ENCODE measurements at regions not wholly inside any gene's neighbourhood (a gene's known extent, or its start where the extent isn't known, plus 50 kb on each side); places are given as distances from the start of the nearest gene placed in this dataset. TPM values are rescaled to one million over a fixed set of nuclear protein-coding genes. Genes with fewer than 3 reads are reported as not detected.

DNA sequence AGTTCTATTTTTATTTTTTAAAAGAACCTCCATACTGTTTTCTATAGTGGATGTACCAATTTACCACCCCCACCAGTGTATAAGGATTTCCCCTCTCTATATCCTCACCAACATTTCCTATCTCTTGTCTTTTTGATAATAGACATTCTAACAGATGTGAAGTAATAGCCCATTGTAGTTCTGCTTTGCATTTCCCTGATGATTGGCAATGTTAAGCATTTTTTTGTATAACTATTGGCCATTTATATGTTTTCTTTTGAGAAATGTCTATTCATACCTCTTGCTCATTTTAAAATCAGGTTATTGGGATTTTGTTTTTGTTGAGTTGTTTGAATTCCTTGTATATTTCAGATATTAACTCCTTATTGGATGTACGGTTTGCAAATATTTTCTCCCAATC is 251.1 kb upstream of the HTR2C start:
- DNase-seq (ENCODE audit: low spot score in 2 of 2) (no peak), FAIRE-seq (no peak)

DNA sequence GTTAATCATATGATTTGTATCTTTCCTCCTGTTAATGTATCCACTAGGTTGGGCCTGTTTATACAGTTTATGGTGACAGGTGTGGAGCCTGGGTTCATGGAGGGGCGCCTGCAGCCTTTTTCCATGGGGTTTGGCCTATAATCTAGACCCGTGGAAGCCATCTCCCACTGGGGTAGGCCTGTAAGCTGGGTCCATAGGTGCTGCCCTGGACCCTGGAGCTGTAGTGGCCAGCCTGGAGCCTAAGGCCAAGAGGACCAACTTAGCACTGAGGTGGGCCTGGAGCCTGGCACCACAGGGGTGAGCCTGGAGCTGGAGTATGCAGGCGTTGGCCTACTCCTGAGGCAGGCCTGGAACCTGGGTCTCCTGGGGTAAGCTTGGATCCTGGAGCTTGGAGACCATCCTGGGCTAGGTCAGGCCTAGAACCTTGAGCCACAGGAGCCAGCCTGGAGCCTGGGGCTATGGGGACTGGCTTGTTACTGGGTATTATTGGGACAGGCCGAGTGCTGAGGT is 249.4 kb upstream of the HTR2C start:
- FAIRE-seq (no peak), DNase-seq (ENCODE audit: low spot score in 2 of 2) (no peak)

DNA sequence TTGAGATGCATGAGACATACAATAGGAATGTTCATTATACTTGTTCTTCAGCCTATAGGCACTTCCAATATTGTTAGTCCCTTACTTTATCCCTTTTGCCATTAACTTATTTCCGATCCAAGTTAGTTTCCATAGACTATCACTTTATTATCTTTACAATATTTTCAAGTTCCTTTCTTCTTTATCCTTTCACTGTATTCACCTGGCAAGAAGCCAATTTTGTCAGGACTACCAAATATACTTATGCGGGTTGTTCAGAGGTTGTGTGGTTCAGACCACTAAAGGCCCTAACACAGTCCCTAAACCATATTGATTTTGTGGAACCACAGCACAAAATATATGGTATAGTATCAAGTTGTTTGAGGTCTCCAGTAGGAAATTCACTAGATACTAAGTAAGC is 245.0 kb upstream of the HTR2C start:
- no peak for DNase-seq (ENCODE audit: low spot score in 2 of 2)
- no peak for FAIRE-seq

DNA sequence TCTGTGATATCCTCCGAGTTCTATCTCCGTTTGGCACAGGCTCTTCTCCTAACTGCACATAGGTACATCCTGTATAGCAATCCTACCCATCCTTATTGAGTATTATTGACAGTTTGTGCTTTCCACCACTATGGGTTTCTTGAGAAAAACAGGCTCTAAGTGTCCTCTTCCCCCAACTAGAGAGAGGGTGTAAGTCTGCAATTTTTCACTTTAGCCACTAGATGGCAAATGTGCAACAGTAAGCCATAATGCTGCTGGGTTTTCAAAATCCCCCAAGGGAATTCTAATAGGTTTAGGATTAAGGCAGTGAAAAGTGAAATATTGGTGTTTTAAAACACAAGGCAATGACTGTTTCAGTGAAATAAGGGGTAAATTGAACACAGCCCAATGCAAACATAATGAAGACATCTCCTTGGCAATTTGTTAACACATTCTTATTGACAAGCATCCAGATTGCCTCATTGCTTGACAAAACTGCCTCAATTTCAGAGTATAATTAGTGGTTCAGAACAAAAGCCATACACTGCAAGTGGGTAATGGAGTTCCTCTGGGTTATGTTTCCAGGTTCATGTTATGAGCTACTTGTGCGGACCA is 239.0 kb upstream of the HTR2C start:
- no peak for FAIRE-seq
- DNase-seq (ENCODE audit: low spot score in 2 of 2): peak in 1 of 2 donors; percentile 0

DNA sequence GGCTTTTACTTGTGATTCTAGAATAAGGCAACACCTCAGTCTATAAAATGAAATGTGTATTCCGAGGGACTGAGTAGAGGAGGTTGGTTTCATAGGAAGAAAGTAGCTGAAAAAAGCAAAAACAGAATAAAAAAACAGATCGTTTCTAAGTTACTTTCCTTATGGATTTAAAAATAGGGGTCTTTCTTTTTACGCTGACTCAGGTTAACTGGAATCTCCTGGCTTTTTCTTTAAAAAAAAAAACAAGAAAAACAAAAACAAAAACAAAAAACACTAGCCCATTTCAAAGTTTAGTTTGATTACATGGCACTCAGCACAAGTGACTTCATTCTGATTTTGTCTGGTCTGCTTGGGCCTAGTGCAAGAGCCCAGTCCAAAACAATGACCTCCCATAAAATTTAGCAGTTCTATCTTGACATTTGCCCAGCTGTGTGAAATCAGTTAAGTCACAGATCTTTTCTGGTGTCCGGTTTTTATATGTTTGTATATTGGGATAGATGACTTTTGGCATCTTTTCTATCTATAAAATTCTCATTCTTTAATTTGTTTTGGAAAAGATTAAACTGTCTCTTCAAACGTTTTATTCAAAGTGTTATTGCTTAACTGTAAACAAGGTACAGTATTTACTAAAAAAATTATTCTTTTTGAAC is 222.7 kb upstream of the HTR2C start:
- no peak for DNase-seq (ENCODE audit: low spot score in 2 of 2)
- no peak for FAIRE-seq

DNA sequence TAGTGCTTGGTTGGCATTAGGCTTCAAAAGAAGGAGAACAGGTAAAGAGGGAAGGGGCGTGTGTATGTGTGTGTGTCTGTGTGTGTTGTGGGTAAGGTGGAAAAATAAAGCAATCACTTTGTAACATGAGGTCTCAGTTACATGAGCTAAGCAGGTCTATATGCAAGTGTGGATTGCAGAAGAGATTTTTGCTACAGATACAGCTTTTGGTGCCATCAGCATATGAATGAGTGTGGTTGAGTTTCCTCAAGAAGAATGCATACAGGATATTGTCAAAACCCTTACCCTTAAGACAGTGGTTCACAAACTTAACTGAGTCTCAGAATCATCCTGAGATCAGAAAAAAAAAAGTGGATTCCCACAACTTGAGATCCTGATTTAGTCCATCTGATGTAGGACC is 220.5 kb upstream of the HTR2C start:
- FAIRE-seq (no peak), DNase-seq (ENCODE audit: low spot score in 2 of 2) (no peak)

DNA sequence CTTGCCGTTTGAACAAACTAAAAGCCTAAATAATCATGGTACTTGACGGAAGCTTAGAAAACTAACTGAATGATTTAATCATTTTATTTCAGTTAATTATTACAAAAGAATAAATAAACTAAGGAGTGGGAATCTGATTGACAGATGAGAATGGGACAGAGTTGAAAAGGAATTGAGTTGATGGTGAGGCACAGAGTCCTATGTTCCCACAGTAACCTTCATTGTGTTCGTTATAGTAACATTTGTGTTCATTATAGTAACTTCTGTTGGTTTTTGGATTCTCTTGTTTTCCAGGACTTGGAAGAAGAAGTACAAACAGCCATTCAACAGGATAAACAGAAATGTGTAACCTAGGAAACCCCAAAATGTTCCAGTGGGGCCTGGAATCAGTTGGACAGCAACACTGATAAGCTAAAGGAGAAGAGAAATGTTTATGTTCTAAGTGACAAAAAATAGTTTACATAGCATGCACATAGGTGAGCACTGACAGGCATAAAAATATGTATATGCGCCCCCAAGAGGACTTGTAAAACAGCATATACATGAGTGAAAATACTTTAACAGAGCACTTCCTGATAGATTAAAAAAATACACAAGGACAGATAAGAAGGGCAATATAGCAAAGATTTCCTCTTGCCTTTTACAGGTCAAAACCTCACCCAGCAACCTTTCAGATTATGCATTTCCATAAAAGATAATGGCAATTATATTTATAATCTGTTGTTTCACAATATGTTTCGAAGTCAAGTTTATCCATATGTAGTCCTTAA is 218.6 kb upstream of the HTR2C start:
- FAIRE-seq: no peak

DNA sequence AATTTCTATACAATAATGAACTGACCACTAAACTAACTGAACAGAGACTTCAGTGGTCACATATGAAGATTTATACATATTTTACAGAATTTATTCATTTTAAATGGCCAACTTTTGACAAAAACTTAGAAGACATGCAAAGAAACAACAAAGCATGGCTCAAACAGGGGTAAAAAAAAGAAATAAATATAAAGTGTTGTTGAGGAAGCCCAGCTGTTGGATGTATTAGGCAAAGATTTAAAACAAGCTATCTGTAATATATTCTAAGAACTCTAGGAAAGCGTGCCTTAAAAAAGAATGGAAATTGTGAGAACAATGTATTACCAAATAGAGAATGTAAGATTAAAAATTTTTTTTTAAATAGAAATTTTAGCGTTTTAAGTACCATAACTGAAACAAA is 210.9 kb upstream of the HTR2C start:
- no peak for FAIRE-seq
- DNase-seq (ENCODE audit: low spot score in 2 of 2): no peak

More for the DNA sequence above, 218.6 kb upstream of the HTR2C start:
- DNase-seq (ENCODE audit: low spot score in 2 of 2): no peak

DNA sequence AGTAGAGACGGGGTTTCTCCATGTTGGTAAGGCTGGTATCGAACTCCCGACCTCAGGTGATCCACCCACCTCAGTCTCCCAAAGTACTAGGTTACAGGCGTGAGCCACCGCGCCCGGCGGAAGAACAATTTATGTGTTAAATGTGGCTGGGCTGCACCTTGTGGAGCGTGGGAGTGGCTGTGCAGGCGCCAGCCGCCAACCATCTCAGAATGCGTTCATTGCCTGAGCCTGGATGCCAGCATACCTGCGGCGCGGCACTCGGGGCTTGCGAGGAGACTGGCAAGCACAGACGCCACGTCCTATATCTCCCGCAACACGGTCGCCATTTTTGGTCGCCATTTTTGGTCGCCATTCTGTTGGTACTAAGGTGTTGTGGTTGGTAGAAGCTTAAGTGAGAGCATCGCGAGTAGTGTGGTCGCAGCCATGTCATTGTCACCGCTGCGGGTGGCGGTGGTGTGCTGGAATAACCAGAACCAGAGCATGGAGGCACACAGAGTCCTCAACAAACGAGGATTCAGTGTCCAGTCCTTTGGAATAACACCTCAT is 193.6 kb upstream of the HTR2C start:
- FAIRE-seq (no peak), DNase-seq (ENCODE audit: low spot score in 2 of 2) (no peak)

Small RNAs in the stretch of these regions (small RNA-seq; reads per million reads assigned to genes)
- not detected for gene AL953862.1

Measured in frontal cortex (tissue), 4 donors.